Lung microvascular endothelial cell (primary cell): ENCODE measurements at regions not wholly inside any gene's neighbourhood (a gene's known extent, or its start where the extent isn't known, plus 50 kb on each side); places are given as distances from the start of the nearest gene placed in this dataset.
"Not testable (repeated sequence)": the region's sequence is repeated elsewhere in the genome, so short reads cannot be mapped to it uniquely, and the experiment has no call there.

ENCODE experiments used
- DNase-seq, 2 donors: peaks; one replicate each; pipeline versions ENCODE4 v3.0.0 to v3.0.0-alpha.2; 2010; ENCODE audit warnings: low read depth in 2 of 2

DNA sequence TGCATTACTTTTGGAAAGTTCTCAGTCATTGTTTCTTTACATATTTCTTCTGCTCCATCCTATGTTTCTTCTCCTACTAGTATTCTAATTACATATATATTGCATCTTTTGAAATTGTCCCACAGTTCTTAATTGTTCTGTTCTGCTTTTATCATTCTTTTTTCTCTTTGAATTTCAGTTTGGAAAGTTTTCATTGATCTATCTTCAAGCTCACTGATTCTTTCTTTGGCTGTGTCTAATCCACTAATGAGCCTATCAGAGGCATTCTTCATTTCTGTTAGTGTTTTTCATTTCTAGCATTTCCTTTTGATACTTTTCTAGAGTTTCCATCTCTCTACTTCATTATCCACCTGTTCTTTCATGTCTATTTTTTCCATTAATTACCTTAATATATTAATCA is 159.0 kb upstream of the KCNJ15 start:
- DNase-seq = no peak

DNA sequence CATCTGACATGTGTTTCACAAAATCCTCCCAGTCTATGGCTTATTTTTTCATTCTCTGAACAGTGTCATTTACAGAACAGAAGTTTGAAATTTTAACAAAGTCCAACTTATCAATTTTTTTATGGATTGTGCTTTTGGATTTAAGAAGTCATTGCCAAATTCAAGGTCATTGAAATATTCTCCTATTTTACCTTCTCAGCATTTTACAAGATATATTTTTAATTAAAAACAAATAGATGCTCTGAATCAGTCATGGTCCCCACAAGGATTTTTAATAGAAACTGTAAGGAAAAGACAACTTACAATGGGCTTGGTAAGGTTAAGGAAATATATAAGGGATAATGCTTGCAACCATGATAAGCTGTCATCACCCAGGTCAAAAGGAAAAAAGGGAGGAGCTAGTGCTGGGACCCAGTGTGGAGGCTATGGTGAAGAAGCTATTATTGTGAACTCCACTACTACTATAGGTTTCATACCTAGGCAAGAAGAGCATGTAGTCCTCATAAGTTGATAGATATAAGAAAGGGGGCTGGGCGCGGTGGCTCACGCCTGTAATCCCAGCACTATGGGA is 144.5 kb upstream of the KCNJ15 start:
- no peak for DNase-seq

DNA sequence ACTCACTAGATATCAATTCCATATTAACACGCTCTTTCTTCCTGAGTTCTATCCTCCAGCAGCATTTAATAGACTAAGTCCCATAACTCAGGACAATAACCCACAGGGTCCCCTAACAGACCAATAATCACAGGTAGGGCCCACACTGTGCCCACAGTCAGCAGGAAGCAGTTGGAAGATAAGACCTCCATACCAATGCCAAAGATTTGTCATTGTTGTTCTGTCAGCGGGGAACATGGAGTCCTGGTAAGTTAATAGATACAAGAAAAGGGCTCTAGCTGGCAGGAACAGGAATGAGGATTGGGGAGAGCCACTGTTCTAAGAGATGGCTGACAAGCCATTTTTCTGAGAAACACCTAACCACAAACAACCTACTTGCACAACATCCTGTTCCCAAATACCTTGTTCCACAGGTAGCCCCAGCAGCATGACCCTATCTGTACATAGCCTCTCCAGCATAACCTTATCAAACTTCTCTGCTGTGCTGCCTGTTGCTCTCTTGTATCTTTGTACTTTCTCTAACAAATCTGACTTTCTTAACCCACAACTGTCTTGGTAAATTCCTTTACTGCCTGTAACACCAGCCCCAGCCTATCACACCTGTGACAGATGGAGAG is 142.0 kb upstream of the KCNJ15 start:
- DNase-seq = no peak

DNA sequence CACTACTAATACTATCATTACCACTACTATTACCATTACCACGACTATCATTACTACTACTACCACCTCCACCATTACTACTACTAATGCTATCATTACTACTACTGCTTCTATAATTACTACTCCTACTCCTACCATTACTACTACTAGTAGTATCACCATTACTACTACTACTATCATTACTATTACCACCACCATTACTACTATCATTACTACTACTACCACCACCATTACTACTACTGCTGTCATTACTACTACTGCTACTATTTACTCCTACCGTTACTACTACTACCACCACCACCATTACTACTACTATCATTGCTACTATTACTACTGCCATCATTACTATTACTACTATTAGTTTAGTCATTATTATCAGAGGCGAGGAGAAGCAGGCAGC is 140.9 kb upstream of the KCNJ15 start:
- no peak for DNase-seq

DNA sequence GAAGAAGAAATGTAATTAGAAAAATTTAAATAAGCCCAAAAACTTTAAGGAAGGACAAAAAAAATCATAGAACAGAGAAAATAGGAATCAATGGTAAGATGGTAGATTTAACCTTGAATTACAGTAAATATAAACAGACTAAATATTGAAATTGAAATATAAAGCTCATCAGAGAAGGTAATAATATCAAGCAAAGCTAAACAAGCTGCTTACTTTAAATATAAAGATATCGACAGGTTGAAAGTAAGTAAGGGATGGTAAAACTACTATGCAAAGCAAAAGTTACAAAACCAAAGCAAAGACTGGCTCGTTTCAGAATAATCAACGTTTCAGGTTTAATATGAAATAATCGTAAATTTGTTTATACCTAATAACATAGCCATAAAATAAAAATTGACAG is 137.0 kb upstream of the KCNJ15 start:
- DNase-seq = no peak

DNA sequence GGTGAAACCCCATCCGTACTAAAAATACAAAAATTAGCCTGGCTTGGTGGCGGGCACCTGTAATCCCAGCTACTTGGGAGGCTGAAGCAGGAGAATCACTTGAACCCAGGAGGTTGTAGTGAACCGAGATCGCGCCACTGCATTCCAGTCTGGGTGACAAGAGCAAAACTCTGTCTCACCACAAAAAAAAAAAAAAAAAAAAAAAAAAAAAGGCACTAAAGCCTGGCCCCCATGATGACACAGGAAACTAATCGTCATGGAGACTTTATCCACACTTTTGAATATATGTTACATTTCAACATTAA is 136.2 kb upstream of the KCNJ15 start:
- DNase-seq = not testable (repeated sequence)

DNA sequence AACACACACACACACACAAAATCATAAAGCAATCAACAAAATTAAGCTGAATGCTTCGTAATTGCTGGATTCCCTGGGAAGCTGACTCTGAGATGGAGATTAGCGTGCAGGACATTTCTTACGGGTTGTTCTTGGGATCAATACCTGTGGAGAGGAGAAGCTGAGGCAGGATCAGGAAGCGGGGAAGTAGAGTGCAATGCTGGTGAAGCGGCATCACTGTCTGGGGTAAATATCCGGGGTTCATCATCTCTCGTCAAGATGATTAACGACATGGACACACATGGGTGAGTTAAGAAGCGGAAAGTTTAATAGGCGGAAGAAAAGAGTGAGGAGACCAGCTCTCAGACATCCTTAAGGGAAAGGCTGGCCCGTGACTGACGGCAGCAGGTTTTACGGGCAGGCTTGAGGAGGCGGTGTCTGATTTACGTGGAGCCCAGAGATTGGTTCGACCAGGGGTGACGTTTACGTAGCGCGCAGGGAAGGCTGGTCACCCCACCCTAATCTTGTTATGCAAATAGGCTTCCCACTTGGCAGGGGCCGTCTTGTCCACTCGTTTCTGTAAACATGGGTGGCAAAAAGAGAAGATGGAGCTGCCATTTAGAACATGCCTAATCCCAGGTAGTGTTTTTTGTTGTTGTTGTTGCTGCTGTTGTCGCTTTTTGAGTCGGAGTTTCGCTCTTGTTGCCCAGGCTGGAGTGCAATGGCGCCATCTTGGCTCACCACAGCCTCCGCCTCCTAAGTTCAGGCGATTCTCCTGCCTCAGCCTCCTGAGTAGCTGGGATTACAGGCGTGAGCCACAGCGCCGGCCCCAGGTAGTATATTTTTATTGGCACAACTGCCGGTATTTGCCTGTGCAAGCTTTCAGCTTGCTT is 135.6 kb upstream of the KCNJ15 start:
- DNase-seq = no peak

DNA sequence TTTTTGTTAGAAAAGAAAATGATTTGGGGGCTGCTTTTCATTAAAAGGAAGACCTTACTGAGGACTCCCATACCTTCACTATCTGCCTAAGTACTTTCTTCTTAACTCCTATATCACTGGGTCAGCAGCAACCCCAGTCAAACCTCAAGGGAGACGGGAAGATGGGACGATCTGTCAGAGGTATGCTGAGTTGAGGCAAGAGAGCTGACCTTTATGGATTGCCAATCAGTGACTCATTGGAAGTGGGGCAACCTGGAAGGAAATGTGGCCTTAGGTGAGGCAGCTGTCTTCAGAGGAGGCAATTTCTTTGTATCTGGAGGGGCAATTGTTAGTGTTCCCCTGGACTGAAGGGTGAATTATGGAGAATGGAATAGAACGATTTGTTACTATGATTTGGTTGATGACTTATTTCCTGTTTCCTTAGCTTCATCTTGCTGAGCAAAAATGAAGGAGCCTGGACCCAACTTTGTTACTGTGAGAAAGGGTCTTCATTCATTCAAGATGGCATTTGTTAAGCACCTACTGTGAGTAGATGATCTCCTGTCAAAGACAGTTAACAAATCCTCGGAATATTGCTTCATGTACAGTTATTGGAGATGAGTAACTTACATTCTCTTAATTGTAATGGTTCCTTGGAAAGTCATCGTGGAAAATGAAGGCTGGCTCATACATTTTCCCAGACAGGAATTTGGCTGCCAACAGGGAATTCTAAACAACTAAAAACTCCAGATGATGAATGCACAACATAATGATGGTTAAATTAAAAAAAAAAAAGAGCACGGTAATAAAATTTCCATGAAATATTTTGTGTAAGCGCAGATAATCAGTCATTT is 134.7 kb upstream of the KCNJ15 start:
- DNase-seq = peak in 1 of 2 donors; percentile 36

DNA sequence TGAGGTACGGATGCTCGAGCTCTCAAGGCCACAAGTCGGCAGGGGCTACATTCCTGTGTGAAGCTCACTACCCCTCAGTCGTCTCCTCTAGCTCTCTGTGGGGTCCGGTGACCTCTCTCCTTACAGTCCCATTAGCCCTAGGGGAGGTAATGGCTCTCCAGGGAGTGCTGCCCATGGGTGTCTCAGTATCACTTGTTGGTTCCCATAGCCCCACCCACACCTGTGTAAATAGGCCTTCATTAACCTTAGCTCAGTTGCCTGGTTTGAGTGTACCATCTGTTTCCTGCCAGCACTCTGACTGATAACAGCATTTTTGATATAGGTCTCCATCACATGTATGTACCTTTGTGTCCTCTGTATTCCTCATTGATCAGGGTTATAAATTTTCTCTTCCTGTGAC is 133.2 kb upstream of the KCNJ15 start:
- DNase-seq = no peak

DNA sequence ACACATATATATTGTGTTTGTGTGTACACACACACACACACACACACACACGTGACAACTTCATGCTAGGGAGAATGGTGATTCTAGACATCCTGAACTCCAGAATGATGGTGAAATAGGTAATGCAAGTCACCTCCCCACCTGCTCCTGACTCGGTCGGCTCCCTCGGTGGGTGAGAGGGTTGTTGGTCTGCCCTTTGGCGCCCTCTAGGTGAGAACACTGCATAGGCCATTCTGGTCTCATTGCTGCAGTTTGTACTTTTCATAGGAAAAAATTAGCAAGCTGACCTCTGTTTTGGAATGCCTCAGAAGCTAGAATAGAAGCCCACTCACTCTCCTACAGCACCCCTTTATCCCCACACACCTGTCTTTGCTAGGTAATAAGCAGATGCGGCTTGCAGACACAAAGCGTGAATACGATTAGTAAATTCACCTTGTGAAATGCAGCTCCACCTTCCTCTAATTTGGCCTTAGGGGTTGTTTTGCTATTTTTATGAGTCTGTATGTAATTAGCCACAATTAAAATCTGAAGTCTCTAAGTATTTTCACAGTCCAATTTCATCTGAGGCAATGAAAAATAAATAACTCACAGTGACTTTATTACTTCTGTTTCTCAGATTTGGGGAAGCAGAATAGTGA is 130.0 kb upstream of the KCNJ15 start:
- peak; percentile 52 to 67 for DNase-seq

DNA sequence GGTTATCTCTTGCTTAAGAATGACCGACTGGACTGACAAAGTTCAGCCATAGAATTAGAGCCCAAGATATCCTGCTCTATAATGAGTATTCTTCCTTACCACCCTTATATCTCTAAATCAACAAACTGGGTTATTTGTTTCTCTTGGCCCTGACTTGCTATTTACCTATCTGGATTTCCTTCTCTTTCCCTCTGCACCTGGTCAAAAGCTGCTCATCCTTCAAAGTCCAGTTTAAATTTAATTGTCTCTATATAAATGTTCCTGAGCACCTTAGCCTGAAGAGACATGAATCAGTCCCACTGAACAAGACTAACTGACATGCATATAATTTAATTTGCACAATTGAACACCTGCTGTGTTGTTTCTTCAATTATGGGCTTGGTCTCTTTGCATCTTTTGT is 127.1 kb upstream of the KCNJ15 start:
- DNase-seq = no peak

DNA sequence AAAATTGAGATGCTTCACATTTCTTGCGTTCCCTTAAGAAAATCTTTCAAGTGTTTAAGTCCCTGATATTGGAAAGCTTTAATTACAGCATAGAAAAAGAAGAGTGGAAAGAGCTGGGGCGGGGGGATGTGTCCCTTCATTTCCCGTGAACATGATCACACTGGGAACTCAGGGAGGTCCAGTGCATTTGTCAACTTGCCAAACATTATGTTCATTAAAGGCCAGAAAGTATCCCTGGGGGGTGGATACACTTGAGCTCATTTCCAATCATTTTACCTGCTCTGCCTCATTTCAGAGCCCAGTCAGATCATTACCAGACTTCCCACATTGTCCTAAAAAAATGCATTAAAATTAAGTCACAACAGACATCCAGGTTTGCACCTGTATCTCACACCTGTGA is 123.6 kb upstream of the KCNJ15 start:
- no peak for DNase-seq

DNA sequence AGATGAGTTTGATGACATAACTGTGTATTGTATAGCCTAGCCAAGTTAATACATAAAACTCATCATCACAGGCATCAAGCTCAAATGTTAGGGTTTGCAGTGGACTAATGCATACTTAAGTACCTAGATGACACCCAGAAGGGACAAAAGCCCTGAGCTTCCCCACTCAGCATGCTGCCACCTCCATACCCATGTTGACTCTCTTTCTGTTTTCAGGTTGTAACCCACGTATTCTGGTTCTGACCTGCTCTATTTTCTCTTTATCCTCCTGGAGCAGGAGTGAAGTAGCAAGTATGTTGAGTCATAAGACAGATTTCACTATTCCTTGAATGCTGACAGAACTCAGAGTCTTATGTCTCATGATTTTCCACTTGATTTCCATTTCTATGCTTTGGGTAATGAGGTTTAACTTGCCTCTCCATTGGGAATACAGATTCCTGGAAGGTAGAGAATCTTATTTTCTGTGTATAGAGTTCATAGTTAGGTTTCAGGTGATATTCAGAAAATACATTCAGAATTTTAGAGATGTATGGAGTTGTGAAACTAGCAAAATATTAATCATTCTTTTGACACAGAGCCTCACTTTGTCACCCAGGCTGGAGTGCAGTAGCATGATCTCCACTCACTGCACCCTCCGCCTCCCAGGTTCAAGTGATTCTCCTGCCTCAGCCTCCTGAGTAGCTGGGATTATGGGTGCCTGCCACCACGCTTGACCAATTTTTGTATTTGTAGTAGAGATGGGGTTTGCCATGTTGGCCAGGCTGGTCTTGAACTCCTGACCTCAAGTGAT is 122.5 kb upstream of the KCNJ15 start:
- no peak for DNase-seq

DNA sequence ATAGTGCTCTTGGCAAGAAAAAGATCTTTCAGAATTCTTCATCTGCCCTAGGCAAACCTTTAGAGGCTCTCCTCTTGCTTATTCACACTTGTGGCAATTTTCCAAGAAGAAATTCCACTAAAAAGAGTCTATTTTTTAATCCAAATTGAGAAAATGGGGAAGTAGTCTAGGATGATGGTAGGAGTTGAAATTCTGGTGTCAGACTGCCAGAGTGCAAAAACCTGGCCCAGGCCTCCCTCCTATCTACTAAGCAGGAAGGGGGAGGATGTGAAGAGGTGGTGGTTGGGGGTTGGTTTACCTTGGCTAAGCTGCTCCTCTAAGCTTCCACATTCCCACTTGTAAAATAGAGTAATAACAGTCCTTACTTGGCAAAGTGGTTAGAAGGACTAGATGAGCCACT is 120.6 kb upstream of the KCNJ15 start:
- no peak for DNase-seq

DNA sequence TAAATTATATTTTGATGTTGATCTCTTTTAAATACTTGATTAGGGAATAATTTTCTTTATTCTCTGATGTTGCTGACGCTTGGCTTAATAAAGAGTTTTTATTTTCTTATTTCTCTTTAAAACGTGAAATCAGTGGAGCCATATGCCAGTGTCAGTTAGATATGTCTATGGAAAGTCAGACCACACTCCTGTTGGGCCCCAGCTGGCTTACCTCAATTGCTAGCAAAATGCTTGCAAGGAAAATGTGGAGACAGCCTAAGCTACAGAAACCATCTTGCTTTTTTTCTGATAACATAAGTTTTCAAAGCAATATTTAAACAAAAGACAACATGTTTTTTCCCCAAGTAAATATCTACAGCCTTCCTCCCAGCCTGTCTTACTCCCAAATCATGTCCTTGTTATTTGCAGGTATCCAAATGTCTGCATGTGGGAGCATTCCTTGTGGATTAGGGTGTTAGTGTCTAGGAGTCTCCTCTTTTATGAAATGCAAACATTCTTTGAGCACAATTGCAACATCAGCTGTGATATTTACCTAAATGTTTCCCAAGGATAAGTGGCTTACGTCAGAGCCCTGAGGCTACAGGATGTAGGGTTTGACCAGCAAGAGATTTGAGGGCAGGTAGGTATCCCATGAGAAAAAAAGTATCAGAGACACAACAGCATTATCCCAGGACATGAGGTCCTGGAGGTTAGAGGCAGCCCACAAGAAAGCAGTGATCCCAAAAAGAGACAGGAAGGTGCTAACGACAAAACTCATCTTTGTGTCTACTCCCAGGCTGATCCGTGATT is 117.2 kb upstream of the KCNJ15 start:
- DNase-seq = no peak

DNA sequence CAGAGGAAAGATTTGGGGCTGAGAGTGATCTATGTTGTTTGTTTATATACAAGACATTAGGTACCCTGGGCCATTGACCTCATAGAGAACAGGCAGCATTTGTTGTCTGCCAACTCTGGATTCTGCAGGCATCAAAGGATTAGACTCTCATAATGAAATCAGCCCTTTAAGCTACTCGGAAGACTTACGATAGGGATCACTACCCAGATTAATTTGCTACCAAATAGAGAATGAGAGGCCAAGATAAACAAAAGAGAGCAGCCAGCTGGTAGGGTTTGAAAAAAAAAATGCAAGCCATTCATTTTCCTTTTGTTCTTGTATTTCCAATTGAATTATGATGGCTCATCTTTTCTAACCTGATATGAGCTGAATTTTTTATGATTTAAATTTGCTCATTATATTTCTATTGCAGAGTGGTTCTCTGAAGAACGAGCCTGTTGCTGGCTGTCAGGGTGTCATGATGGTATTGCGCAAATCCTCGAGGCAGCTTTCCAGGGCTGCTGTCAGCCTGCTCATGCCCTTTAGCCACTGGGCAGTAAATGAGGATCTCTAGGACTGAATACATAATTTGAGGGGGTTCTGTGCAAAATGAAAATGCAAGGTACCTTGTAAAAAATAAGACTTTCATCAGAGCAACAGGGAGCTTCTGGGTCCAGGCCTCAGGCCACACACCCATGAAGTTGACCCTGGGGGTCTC is 116.4 kb upstream of the KCNJ15 start:
- DNase-seq = peak in 1 of 2 donors; percentile 6

DNA sequence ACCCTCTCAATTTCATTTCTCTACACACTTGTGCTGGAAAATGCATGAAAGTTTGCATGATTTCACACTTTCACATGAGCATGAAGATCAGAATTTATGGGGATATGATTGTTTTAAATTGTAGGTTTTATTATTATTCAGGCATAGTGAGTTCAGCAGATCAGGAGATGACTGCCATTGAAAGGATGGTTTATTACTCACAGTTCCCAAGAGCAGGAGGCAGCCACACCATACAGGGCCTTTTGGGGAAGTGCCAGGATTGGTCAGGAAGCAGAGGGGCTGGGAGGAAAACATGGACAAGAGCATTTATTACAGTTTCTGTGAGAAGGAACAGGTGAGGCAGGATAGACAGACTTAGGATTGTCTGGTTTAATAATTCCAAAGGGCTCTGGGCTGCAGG is 114.6 kb upstream of the KCNJ15 start:
- DNase-seq = no peak

DNA sequence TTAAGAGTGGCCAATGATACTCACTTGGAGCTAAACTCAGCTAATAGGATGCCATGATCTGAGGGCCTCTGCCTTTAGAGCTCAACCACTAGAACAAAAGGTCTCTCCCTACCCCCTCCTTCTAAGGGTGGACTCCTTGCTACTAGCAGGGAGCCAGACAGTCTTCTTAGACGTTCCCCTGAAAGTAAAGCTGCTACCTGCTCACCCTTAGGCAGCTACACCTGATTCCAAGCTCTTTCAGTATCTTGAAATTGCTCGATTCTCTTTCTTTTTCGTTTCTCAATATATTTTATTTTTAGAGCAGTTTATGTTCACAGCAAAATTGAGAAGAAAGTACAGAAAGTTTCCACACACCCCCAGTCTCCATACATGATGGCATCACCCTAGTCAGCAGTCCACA is 112.6 kb upstream of the KCNJ15 start:
- DNase-seq = no peak

DNA sequence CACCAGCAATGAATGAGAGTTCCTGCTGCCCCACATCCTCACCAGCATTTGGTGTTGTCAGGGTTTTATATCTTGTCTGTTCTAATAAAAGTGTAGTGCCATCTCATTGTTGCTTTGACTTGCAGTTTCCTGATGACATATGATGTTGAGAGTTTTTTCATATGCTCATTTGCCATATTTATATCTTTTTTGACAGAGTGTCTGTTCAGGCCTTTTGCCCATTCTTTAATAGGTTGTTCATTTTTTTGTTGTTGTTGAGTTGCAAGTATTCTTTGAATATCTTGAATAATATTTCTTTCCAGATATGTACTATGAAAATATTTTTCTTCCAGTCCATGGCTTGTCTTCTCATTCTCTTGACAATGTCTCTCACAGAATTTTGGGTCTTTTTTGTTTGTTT is 111.7 kb upstream of the KCNJ15 start:
- DNase-seq = no peak

DNA sequence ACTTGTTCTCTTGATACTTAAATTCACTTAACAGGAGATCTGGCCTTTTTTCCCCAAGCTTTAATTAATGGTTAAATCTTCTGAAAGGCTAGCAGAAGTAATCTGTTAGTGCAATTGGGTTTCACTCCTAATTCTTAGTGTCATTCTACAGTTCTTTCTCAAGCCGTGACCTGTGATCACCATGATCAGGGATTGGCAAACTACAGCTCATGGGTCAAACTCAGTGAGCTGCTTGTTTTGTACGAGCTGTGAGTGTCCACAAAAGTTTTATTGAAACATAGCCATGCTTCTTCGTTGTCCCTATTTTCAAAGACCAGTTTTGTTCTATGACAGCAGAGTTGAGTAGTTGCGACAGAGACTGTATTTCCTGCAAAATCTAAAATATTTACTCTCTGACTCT is 109.4 kb upstream of the KCNJ15 start:
- DNase-seq = no peak
